SK-N-SH (cell line): ENCODE measurements at regions not wholly inside any gene's neighbourhood (a gene's known extent, or its start where the extent isn't known, plus 50 kb on each side); places are given as distances from the start of the nearest gene placed in this dataset.

ENCODE experiments used
- CTCF ChIA-PET: fragments of 300-600, 350-600 bp; formaldehyde crosslinking; extraction: SDS; loops from one replicate; lab custom pipeline; 2021; lab: Yijun Ruan, JAX
- POLR2A ChIA-PET: fragments of 350-600 bp; sonication (Branson Sonifier 250); formaldehyde crosslinking; extraction: SDS; loops from one replicate; lab custom pipeline; 2020; ENCODE audit warnings: antibody characterized with exemption, inconsistent platforms; lab: Yijun Ruan, JAX
- DNase-seq: peaks from one replicate; pipeline ENCODE4 v3.0.0; 2012
- H2AFZ ChIP-seq: fragments of 200-600 bp; sonication (generic); 2 replicates; pipeline ENCODE4 v1.8.1; 2016; ENCODE audit warnings: antibody characterized with exemption, mild to moderate bottlenecking, low read depth
- H3F3A ChIP-seq: fragments of 200-600 bp; sonication (generic); replicated peaks from 2 replicates; pipeline ENCODE3; 2016; ENCODE audit warnings: antibody characterized with exemption, mild to moderate bottlenecking; ENCODE audit not compliant: insufficient read depth
- H3K27ac ChIP-seq, 2 experiments: fragments of 200-500 bp in 1 of 2; fragments of 200-600 bp in 1 of 2; sonication (Bioruptor generic) in 1 of 2; sonication (generic), shearing (Covaris generic) in 1 of 2; 2 replicates each; pipeline versions ENCODE4 v1.5.1 to v1.6.1; 2014 to 2016; ENCODE audit warnings: low read depth in 2 of 2, inconsistent platforms in 1 of 2, low read length in 1 of 2, mild to moderate bottlenecking in 1 of 2, mixed read lengths in 1 of 2
- H3K27me3 ChIP-seq: fragments of 200-600 bp; sonication (generic), shearing (Covaris generic); 2 replicates; pipeline ENCODE4 v1.6.1; 2016; ENCODE audit warnings: mixed run types; ENCODE audit not compliant: insufficient read depth
- H3K36me3 ChIP-seq, 2 experiments: fragments of 200-500 bp in 1 of 2; fragments of 200-600 bp in 1 of 2; sonication (Bioruptor generic) in 1 of 2; sonication (generic) in 1 of 2; replicated peaks in 1 of 2; 2 replicates each; pipeline versions ENCODE3 to v1.5.1; 2014 to 2016; ENCODE audit warnings: low read length in 1 of 2, mild to moderate bottlenecking in 1 of 2; ENCODE audit not compliant: insufficient read depth in 2 of 2, control insufficient read depth in 1 of 2
- H3K4me1 ChIP-seq, 2 experiments: fragments of 200-500 bp in 1 of 2; fragments of 200-600 bp in 1 of 2; sonication (Bioruptor generic) in 1 of 2; sonication (generic), shearing (Covaris generic) in 1 of 2; 2 replicates each; pipeline versions ENCODE4 v1.5.1 to v1.6.1; 2014 to 2016; ENCODE audit warnings: low read depth in 1 of 2, low read length in 1 of 2, mixed run types in 1 of 2; ENCODE audit not compliant: insufficient read depth in 2 of 2, control insufficient read depth in 1 of 2
- H3K4me2 ChIP-seq: fragments of 200-600 bp; sonication (generic), shearing (Covaris generic); 2 replicates; pipeline ENCODE4 v1.6.1; 2017; ENCODE audit warnings: mixed run types
- H3K4me3 ChIP-seq, 2 experiments: fragments of 200-500 bp in 1 of 2; fragments of 200-600 bp in 1 of 2; sonication (Bioruptor generic) in 1 of 2; sonication (generic), shearing (Covaris generic) in 1 of 2; 2 replicates each; pipeline versions ENCODE4 v1.5.1 to v1.8.1; 2014 to 2016; ENCODE audit warnings: low read depth in 2 of 2, inconsistent platforms in 1 of 2, low read length in 1 of 2, mild to moderate bottlenecking in 1 of 2, mixed read lengths in 1 of 2, moderate library complexity in 1 of 2
- H3K79me2 ChIP-seq: fragments of 200-600 bp; sonication (generic); 2 replicates; pipeline ENCODE4 v1.8.1; 2017; ENCODE audit warnings: mild to moderate bottlenecking; ENCODE audit not compliant: insufficient read depth
- H3K9ac ChIP-seq: fragments of 200-600 bp; sonication (generic); 2 replicates; pipeline ENCODE4 v1.6.1; 2017; ENCODE audit warnings: mixed run types
- H3K9me2 ChIP-seq: fragments of 200-600 bp; sonication (generic); 2 replicates; pipeline ENCODE4 v1.6.1; 2017; ENCODE audit warnings: mixed run types
- H3K9me3 ChIP-seq: fragments of 200-600 bp; sonication (generic); 2 replicates; pipeline ENCODE4 v1.6.1; 2017; ENCODE audit warnings: mixed run types, mild to moderate bottlenecking, moderate library complexity
- H4K20me1 ChIP-seq: fragments of 200-600 bp; sonication (generic); 2 replicates; pipeline ENCODE4 v1.6.1; 2017; ENCODE audit warnings: mild to moderate bottlenecking, mixed run types; ENCODE audit not compliant: insufficient read depth
- CHD2 ChIP-seq: fragments of 150-350 bp; IDR thresholded peaks from 2 replicates; pipeline ENCODE4 v1.6.1; 2018; ENCODE audit warnings: low read length; ENCODE audit not compliant: partially characterized antibody
- CTCF ChIP-seq: fragments of 200-600 bp; sonication (generic); IDR thresholded peaks from 2 replicates; pipeline ENCODE4 v1.6.1; 2017; ENCODE audit warnings: antibody characterized with exemption, mild to moderate bottlenecking, moderate library complexity
- ELF1 ChIP-seq: IDR thresholded peaks from 2 replicates; pipeline ENCODE4 v1.4.0; 2012
- EP300 ChIP-seq, 2 experiments: IDR thresholded peaks; 2 replicates each; pipeline versions ENCODE4 v1.4.0 to v1.6.1; 2012; ENCODE audit warnings: borderline replicate concordance in 1 of 2, low read depth in 1 of 2, low read length in 1 of 2
- EZH2phosphoT487 ChIP-seq: fragments of 200-600 bp; sonication (generic); IDR thresholded peaks from 2 replicates; pipeline ENCODE4 v1.6.1; 2017; ENCODE audit warnings: low read depth, mixed run types, mild to moderate bottlenecking, antibody characterized with exemption, moderate library complexity, borderline replicate concordance
- FOXJ3 ChIP-seq: sonication (generic); formaldehyde crosslinking; IDR thresholded peaks from 2 replicates; pipeline ENCODE4 v1.5.1; 2020; ENCODE audit warnings: mild to moderate bottlenecking, missing genetic modification reagents
- FOXM1 ChIP-seq: IDR thresholded peaks from 2 replicates; pipeline ENCODE4 v1.4.0; 2012; ENCODE audit warnings: low read depth, mild to moderate bottlenecking
- GABPA ChIP-seq: IDR thresholded peaks from 2 replicates; pipeline ENCODE4 v1.4.0; 2012; ENCODE audit warnings: low read depth, mild to moderate bottlenecking
- GATA2 ChIP-seq: sonication (generic); formaldehyde crosslinking; IDR thresholded peaks from 2 replicates; pipeline ENCODE4 v1.5.0; 2020; ENCODE audit warnings: mild to moderate bottlenecking, missing genetic modification reagents
- JUND ChIP-seq: IDR thresholded peaks from 2 replicates; pipeline ENCODE4 v1.4.0; 2012
- MAX ChIP-seq: IDR thresholded peaks from 2 replicates; pipeline ENCODE4 v1.4.0; 2012; ENCODE audit warnings: low read depth
- MEF2A ChIP-seq: IDR thresholded peaks from 2 replicates; pipeline ENCODE4 v1.4.0; 2012; ENCODE audit warnings: low read depth, borderline replicate concordance
- MXI1 ChIP-seq: IDR thresholded peaks from 2 replicates; pipeline ENCODE4 v1.6.1; 2012; ENCODE audit warnings: mild to moderate bottlenecking, low read depth, low read length, improper control_type of control experiment
- NFIC ChIP-seq: IDR thresholded peaks from 2 replicates; pipeline ENCODE4 v1.4.0; 2012; ENCODE audit warnings: borderline replicate concordance
- PBX3 ChIP-seq: IDR thresholded peaks from 2 replicates; pipeline ENCODE4; 2012
- RAD21 ChIP-seq: IDR thresholded peaks from 2 replicates; pipeline ENCODE4 v1.6.1; 2012; ENCODE audit warnings: mild to moderate bottlenecking, low read length
- REST ChIP-seq: IDR thresholded peaks from 2 replicates; pipeline ENCODE4 v1.6.1; 2012; ENCODE audit warnings: mild to moderate bottlenecking, low read depth, low read length, moderate library complexity
- RFX5 ChIP-seq: IDR thresholded peaks from 2 replicates; pipeline ENCODE4 v1.6.1; 2012; ENCODE audit warnings: mild to moderate bottlenecking, improper control_type of control experiment, low read length
- SMC3 ChIP-seq: IDR thresholded peaks from 2 replicates; pipeline ENCODE4 v1.6.1; 2012; ENCODE audit warnings: low read depth, low read length, improper control_type of control experiment
- TAF1 ChIP-seq: IDR thresholded peaks from 2 replicates; pipeline ENCODE4 v1.6.1; 2012; ENCODE audit warnings: low read depth, mild to moderate bottlenecking, low read length, moderate library complexity, borderline replicate concordance
- TCF12 ChIP-seq: IDR thresholded peaks from 2 replicates; pipeline ENCODE4 v1.4.0; 2012
- TEAD4 ChIP-seq: IDR thresholded peaks from 2 replicates; pipeline ENCODE4 v1.4.0; 2012; ENCODE audit warnings: mild to moderate bottlenecking, borderline replicate concordance; ENCODE audit not compliant: insufficient read depth
- USF2 ChIP-seq: fragments of 150-350 bp; IDR thresholded peaks from 2 replicates; pipeline ENCODE4 v1.6.1; 2017; ENCODE audit warnings: antibody characterized with exemption, low read length, low read depth, borderline replicate concordance
- ZBTB33 ChIP-seq: IDR thresholded peaks from 2 replicates; pipeline ENCODE4 v1.4.0; 2012; ENCODE audit warnings: low read depth, borderline replicate concordance
- WGBS: methylation state at CpG from one replicate; pipeline ENCODE4 v1.1.6; 2017; ENCODE audit warnings: low lambda C conversion rate; 5-methylcytosine and 5-hydroxymethylcytosine counted together

- H3K4me3 ChIP-seq = peak overlapping the region in 1 of 2 experiments; percentile 53; a peak in 2 of 4 replicates
- WGBS = 3% methylated on average over 3 of the region's 3 CpGs
- DNase-seq = no peak
- H3K9me2 ChIP-seq = no peaks in the 10 kb centered on the region
- H3K27ac ChIP-seq = peak overlapping the region in 1 of 2 experiments; percentile 100; a peak in 2 of 4 replicates
- POLR2A ChIA-PET = no interaction called here
- peaks cover 3% of the 10 kb centered on the region; the same call in 1 of the 2 replicates for H4K20me1 ChIP-seq
- no peaks in the 10 kb centered on the region for H3K9me3 ChIP-seq
- CTCF ChIA-PET = interaction anchor here (0.7 kb wide), 1 partner anchor 39 kb away, joined by 3 read pairs; no protein-coding TSS in a partner anchor
- no peaks in the 10 kb centered on the region for H3K79me2 ChIP-seq
- no peaks in the 10 kb centered on the region for H3K27me3 ChIP-seq
- no peaks in the 10 kb centered on the region for H3K36me3 ChIP-seq
- H3F3A ChIP-seq = peaks cover 22% of the 10 kb centered on the region
- H3K4me2 ChIP-seq = peak overlapping the region; percentile 87
- H2AFZ ChIP-seq = 0 out of 2 replicates have a peak overlapping the region, but pooled peaks have one; percentile 64
- peaks cover 0 to 14% of the 10 kb centered on the region in 2 experiments; a peak in 2 of 4 replicates for H3K4me1 ChIP-seq
- H3K9ac ChIP-seq = peak overlapping the region; percentile 75; the same call in 1 of the 2 replicates
- TF ChIP-seq GABPA (no peak), MEF2A (no peak), ZBTB33 (0 out of 2 replicates have a peak, but pooled peaks have one; percentile 38), RFX5 (no peak), FOXM1 (no peak), FOXJ3 (CRISPR knock-in tag) (no peak), REST (no peak), CHD2 (no peak), EP300 (IDR thresholded peaks at IDR 0.05; ENCODE audit: borderline replicate concordance in 1 of 2, low read depth in 1 of 2, low read length in 1 of 2) (peak in 1 of 2 experiments; percentile 20; a peak in 1 of 4 replicates), NFIC (peak; percentile 89), MXI1 (no peak), PBX3 (peak; percentile 57), TEAD4 (peak; percentile 43; the same call in 1 of the 2 replicates), ELF1 (no peak), CTCF (no peak), SMC3 (no peak), MAX (no peak), USF2 (no peak), GATA2 (CRISPR knock-in tag) (no peak), EZH2phosphoT487 (no peak), TAF1 (no peak), TCF12 (0 out of 2 replicates have a peak, but pooled peaks have one; percentile 48), JUND (no peak; the same call in 1 of the 2 replicates), RAD21 (no peak)
Measured at GRCh38 chr6:159595173-159595572, 97.9 kb downstream of the SOD2 start.
